HCT116 (cell line): ENCODE measurements at regions not wholly inside any gene's neighbourhood (a gene's known extent, or its start where the extent isn't known, plus 50 kb on each side); places are given as distances from the start of the nearest gene placed in this dataset.

Experiments
- CEBPB ChIP-seq: IDR thresholded peaks from 2 replicates; pipeline ENCODE4 v1.6.1; 2012; ENCODE audit warnings: low read depth
- CTCF ChIP-seq, 3 experiments: fragments of 200-600 bp in 1 of 3; sonication (generic) in 1 of 3; IDR thresholded peaks in 2 of 3; conservative IDR thresholded peaks in 1 of 3; 2 replicates each; pipeline ENCODE4 v1.5.1; 2012 to 2017; ENCODE audit warnings: low read depth in 2 of 3, low read length in 2 of 3, antibody characterized with exemption in 1 of 3, borderline replicate concordance in 1 of 3, control low read depth in 1 of 3, mild to moderate bottlenecking in 1 of 3, mixed read lengths in 1 of 3, mixed run types in 1 of 3, moderate library complexity in 1 of 3; ENCODE audit not compliant: insufficient read depth in 1 of 3
- FOSL1 ChIP-seq: IDR thresholded peaks from 2 replicates; pipeline ENCODE4 v1.6.1; 2012; ENCODE audit warnings: low read depth
- POLR2AphosphoS5 ChIP-seq: IDR thresholded peaks from 2 replicates; pipeline ENCODE4 v1.6.1; 2011; ENCODE audit warnings: mild to moderate bottlenecking, low read depth, low read length, moderate library complexity
- REST ChIP-seq: IDR thresholded peaks from 2 replicates; pipeline ENCODE4 v1.6.1; 2012; ENCODE audit warnings: low read depth
- ZNF274 ChIP-seq: fragments of 200-500 bp; sonication (Bioruptor generic); IDR thresholded peaks from 2 replicates; pipeline ENCODE4 v1.6.1; 2014; ENCODE audit warnings: mild to moderate bottlenecking, low read depth, low read length, inconsistent platforms

DNA sequence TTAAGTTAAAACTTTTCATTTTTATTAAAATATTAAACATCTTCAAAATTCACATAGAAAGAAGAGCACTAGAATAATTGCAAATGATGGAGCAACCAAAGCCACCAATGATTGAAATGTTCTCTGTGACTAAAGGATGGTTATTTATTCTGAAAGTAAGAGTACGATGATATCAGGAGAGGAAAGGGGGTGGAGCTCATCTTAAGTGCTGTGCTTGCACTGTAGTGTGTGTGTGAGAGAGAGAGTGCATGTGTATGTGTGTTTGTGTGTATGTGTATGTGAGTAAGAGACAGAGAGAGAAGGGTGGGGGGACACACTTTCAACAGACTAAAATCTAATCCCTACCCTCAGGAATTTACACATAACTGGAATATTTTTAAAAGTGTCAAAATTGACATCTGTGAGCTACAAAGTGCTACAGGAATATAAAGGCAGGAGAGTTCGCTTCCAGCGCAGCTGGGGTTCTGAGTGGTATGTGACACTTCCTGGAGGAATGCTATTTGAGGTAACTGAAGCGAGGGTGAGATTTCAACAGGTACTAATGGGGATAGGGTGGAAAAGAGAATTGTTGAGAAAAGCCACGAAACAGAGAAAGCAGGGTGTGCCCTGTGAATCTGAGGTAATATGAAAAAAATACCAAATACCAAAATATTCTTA, 57.2 kb upstream of the SMNDC1 start:
- TF ChIP-seq CTCF (IDR thresholded peaks at IDR 0.05 in 2 of 3, conservative IDR thresholded peaks at IDR 0.05 in 1 of 3; ENCODE audit: borderline replicate concordance in 1 of 3, insufficient read depth in 1 of 3, low read depth in 2 of 3, low read length in 2 of 3) (no peak), POLR2AphosphoS5 (no peak), FOSL1 (no peak), REST (no peak), CEBPB (no peak), ZNF274 (no peak)
